C4-2B (cell line): ENCODE measurements at regions not wholly inside any gene's neighbourhood (a gene's known extent, or its start where the extent isn't known, plus 50 kb on each side); places are given as distances from the start of the nearest gene placed in this dataset.
"Not testable (repeated sequence)": the region's sequence is repeated elsewhere in the genome, so short reads cannot be mapped to it uniquely, and the experiment has no call there.

Experiments used
- H3K27ac ChIP-seq: fragments of 450-650 bp; 2 replicates; pipeline ENCODE4 v1.5.1; 2017
- ZFX ChIP-seq: fragments of 450-650 bp; IDR thresholded peaks from 2 replicates; pipeline ENCODE4 v1.6.1; 2017
- TF ChIP-seq, protein P1 (sequence below): fragments of 450-650 bp; conservative IDR thresholded peaks from 2 replicates; pipeline ENCODE4 v1.5.1; 2017; ENCODE audit warnings: mild to moderate bottlenecking

DNA sequence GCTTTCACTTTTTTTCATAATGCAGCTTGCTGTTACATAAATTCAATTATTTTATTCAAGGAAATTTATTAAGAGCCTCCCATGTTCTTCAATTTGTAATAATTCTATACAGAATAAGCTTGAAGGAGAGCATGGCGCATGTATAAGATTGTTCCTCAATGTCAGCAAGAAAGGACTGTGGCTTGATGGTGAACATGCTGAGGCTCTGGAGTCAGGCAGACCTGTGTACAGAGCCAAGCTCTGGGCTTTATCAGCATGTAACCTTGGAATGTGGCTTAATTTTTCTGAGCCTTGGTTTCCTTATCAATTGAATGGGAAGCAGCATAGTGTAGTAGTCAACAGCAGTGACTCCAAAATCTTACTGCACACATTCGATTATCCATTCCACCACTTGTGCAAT, 92.4 kb downstream of the JRKL start:
- TF ChIP-seq, protein P1, sequence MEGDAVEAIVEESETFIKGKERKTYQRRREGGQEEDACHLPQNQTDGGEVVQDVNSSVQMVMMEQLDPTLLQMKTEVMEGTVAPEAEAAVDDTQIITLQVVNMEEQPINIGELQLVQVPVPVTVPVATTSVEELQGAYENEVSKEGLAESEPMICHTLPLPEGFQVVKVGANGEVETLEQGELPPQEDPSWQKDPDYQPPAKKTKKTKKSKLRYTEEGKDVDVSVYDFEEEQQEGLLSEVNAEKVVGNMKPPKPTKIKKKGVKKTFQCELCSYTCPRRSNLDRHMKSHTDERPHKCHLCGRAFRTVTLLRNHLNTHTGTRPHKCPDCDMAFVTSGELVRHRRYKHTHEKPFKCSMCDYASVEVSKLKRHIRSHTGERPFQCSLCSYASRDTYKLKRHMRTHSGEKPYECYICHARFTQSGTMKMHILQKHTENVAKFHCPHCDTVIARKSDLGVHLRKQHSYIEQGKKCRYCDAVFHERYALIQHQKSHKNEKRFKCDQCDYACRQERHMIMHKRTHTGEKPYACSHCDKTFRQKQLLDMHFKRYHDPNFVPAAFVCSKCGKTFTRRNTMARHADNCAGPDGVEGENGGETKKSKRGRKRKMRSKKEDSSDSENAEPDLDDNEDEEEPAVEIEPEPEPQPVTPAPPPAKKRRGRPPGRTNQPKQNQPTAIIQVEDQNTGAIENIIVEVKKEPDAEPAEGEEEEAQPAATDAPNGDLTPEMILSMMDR: no peak
- TF ChIP-seq ZFX: no peak
- H3K27ac ChIP-seq: no peak overlapping the region

DNA sequence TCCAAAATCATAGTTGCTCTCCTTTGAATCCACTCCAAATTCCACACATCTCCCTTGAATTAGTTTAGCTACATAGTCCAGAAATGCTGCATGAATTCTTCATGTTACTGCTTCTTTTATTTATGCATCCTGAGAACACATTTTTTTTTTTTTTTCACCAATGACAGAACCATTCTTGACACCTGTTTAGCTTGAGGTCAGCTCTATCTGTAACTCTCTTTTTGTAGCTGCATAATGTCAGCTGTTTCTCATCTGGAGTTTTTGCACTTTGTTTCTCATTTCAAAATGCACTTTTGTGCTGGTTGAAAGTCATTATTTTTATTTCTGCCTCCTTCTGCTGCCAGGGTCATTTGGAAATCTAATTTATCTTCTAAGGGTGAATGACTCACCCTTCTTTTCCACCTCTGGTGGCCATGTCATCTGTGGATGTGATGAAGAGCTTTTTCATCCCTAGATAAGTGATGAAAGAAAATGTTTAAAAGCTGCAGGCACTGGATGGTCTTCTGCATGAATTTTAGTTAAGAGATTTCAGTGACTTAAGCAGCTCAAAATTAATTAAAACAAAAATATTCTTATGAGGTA, 93.7 kb downstream of the JRKL start:
- TF ChIP-seq ZFX: no peak
- TF ChIP-seq, protein P1: no peak
- H3K27ac ChIP-seq: no peak overlapping the region

DNA sequence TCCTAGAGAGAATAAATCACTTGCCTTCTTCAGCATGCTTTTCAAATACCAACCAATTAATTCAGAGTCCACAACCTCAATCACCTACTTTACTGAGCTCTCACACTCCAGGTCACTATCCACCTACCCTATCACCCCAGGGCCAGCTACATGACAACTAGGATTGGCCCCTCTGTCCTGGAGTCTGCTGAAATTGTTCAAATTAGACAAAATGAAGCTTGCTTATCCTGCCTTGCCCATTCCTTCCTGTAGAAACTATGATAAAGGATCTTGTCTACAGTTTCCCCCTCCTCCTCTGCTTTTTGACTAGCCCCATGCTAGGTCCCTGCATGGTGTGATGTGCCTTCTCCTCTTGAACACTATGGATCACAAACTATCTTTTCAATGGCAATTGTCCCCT, 94.5 kb downstream of the JRKL start:
- TF ChIP-seq ZFX: no peak
- TF ChIP-seq, protein P1: no peak
- no peak overlapping the region for H3K27ac ChIP-seq

DNA sequence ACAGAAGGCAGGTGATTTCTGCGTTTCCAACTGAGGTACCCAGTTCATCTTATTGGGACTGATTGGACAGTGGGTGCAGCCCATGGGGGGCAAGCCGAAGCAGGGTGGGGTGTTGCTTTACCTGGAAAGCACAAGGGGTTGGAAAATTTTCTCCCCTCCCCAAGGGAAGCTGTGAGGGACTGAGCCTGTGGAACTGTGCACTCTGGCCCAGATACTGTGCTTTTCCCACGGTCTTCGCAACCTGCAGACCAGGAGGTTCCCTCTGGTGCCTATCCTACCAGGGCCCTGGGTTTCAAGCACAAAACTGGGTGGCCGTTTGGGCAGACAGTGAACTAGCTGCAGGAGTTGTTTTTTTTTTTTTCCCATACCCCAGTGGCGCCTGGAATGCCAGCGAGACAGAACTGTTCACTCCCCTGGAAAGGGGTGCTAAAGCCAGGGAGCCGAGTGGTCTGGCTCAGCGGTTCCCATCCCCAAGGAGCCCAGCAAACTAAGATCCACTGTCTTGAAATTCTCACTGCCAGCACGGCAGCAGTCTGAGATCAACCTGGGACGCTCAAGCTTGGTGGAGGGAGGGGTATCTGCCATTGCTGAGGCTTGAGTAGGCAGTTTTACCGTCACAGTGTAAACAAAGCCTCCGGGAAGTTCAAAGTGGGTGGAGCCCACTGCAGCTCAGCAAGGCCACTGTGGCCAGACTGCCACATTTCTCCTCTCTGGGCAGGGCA, 97.2 kb downstream of the JRKL start:
- TF ChIP-seq ZFX: no peak
- TF ChIP-seq, protein P1: no peak
- peak overlapping the region; percentile 22 for H3K27ac ChIP-seq

DNA sequence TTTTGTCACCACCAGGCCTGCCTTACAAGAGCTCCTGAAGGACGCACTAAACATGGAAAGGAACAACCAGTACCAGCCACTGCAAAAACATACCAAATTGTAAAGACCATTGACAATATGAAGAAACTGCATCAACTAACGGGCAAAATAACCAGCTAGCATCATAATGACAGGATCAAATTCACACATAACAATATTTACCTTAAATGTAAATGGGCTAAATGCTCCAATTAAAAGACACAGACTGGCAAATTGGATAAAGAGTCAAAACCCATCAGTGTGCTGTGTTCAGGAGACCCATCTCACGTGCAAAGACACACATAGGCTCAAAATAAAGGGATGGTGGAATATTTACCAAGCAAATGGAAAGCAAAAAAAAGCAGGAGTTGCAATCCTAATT, 99.1 kb downstream of the JRKL start:
- not testable (repeated sequence) for H3K27ac ChIP-seq

DNA sequence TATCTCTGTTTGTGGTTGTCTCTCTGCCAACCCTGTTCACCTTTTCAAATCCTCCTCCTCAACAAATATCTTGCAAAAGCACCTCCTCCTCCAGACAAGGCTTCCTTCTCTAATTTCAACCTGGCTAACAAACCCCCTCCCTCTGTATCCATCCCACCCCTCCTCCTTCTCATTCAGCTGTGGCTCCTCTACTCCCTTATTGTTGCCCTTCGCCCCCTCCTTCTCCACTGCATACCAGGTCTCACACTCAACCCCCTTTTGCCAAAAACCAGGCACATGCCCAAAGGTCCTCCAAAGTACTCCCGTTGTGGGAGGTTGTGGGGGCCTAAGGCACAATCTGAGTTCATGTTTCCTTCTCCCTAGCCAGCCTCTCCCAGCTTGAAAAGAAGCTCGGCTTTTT, 110.6 kb downstream of the JRKL start:
- TF ChIP-seq, protein P1: no peak
- no peak for TF ChIP-seq ZFX
- H3K27ac ChIP-seq: no peak overlapping the region

DNA sequence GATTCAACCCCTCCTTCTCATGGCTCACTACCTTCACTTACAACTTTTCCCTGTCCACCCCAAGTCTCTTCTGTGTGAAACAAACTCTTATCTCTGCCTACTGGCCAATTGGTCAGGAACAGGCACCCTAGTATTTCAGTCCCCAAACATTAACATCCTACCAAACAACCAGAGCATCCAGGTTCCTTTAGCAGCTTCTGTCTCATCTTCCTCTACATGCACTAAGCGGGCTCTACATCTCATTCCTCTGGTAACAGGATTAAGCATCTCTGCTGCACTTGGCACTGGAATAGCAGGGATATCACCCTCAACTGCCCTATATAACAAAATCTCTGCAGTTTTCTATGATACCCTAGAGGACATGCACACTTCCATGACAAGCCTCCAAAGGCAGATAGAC, 116.2 kb downstream of the JRKL start:
- no peak overlapping the region for H3K27ac ChIP-seq
- TF ChIP-seq, protein P1: no peak
- no peak for TF ChIP-seq ZFX

DNA sequence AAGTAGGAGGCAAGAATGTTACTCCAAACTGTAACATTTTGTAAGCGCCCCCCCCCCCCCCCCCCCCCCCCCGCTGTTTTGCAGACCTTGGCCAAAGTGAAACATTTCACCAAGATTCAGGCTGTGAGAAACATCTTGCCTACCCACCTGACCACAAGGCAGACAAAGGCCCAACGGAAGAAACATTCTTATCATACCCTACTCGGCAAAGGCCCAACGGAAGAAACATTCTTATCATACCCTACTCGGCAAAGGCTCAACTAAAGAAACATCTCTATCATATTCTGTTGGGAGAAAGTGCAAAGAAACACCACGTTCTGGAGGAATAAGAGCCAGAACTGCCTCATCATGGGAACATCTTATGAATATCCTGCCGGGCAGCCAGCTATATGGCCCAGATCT, 117.1 kb downstream of the JRKL start:
- H3K27ac ChIP-seq: no peak overlapping the region
- TF ChIP-seq, protein P1: no peak
- no peak for TF ChIP-seq ZFX
